Kidney (tissue), 13 donors: ENCODE measurements at regions not wholly inside any gene's neighbourhood (a gene's known extent, or its start where the extent isn't known, plus 50 kb on each side); places are given as distances from the start of the nearest gene placed in this dataset.
"Not testable (repeated sequence)": the region's sequence is repeated elsewhere in the genome, so short reads cannot be mapped to it uniquely, and the experiment has no call there.

ENCODE experiments used
- DNase-seq, 5 donors: peaks; one replicate each; pipeline ENCODE4 v3.0.0-alpha.2; 2013 to 2020
- FAIRE-seq: peaks from 2 replicates; lab custom pipeline; 2012; peaks lifted over from hg19 to GRCh38; lab: Jason Lieb, UNC
- H3K27ac ChIP-seq, 2 donors: one replicate each; pipeline ENCODE4 v1.7.0; 2013; ENCODE audit warnings: low read depth in 2 of 2, low read length in 2 of 2, inconsistent platforms in 1 of 2
- H3K27me3 ChIP-seq: one replicate; pipeline ENCODE4 v1.7.1; 2013; ENCODE audit warnings: low read length, inconsistent platforms; ENCODE audit not compliant: control insufficient read depth, insufficient read depth
- H3K36me3 ChIP-seq, 3 donors: one replicate each; pipeline versions ENCODE4 v1.7.0 to v1.7.1; 2013; ENCODE audit warnings: low read length in 3 of 3, control low read depth in 1 of 3, inconsistent platforms in 1 of 3; ENCODE audit not compliant: insufficient read depth in 3 of 3, control insufficient read depth in 2 of 3
- H3K4me1 ChIP-seq, 3 donors: one replicate each; pipeline versions ENCODE4 v1.7.0 to v1.7.1; 2013; ENCODE audit warnings: low read length in 3 of 3, inconsistent platforms in 1 of 3, low read depth in 1 of 3; ENCODE audit not compliant: control insufficient read depth in 2 of 3, insufficient read depth in 2 of 3
- H3K4me3 ChIP-seq, 3 donors: one replicate each; pipeline versions ENCODE4 v1.7.0 to v1.8.1; 2013; ENCODE audit warnings: low read length in 3 of 3, control low read depth in 1 of 3, inconsistent platforms in 1 of 3
- H3K9ac ChIP-seq, 3 donors: one replicate each; pipeline versions ENCODE4 v1.7.0 to v1.7.1; 2013; ENCODE audit warnings: low read length in 3 of 3, control low read depth in 1 of 3, inconsistent platforms in 1 of 3
- H3K9me3 ChIP-seq, 3 donors: one replicate each; pipeline versions ENCODE4 v1.7.0 to v1.7.1; 2013; ENCODE audit warnings: low read length in 3 of 3, control low read depth in 1 of 3, inconsistent platforms in 1 of 3; ENCODE audit not compliant: control insufficient read depth in 2 of 3, insufficient read depth in 1 of 3
- intact Hi-C: fragments of 100-400 bp; cut with DNase I; formaldehyde crosslinking; loops from one replicate; pipeline ENCODE4 v1.11.1; 2022
- TF ChIP-seq, protein P1 (sequence below): IDR thresholded peaks from 3 replicates; pipeline ENCODE4 v1.5.1; 2012; ENCODE audit warnings: mild to moderate bottlenecking, moderate library complexity, borderline replicate concordance; ENCODE audit not compliant: insufficient read depth; ENCODE audit errors: extremely low read depth
- donor health status: control.
- donor health status: control.
- donor health status: control.
- donor health status: control.
- donor health status: control.
- donor health status: DM: yes; HTN: yes; CAD: no.
- donor health status: Normal renal cell carcinoma (clear cell type).

DNA sequence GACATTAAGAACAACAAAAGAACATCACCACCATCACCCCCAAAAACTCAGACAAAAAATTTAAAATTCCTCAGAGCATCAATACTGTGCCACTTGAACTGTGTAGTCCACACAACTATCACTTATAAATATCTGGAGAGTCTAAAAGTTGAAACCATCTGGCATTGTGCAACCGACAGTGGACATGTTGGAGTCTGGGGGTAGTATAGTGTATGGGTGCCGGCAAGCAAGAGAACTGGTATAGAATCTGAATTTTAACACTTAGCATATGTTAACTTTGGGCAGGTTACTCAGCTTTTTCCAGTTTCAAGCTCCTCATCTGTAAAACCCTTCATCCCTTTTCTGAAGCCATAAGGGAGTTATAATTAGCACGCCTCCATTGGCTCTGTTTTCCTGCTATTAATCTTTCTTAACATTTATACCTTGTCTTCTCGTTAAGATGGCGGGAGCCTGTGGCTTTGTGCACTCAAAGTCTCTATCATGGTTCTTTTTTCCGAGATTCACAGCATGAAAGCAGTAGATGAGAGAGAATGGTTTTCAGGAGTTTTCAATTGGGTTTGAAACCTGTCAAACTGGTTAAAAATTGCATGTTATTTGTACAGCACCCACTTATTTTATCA is 255.7 kb upstream of the TBL1XR1 start:
- no peak overlapping the region for H3K9ac ChIP-seq
- no peaks in the 10 kb centered on the region for H3K36me3 ChIP-seq
- H3K27ac ChIP-seq: no peak overlapping the region
- no peaks in the 10 kb centered on the region for H3K27me3 ChIP-seq
- no peak for FAIRE-seq
- H3K4me1 ChIP-seq: peaks cover 0 to 5% (median 4%) of the 10 kb centered on the region in 3 donors
- intact Hi-C loops: no loop called here
- H3K9me3 ChIP-seq: no peaks in the 10 kb centered on the region
- no peak overlapping the region for H3K4me3 ChIP-seq
- DNase-seq: no peak
- TF ChIP-seq, protein P1, sequence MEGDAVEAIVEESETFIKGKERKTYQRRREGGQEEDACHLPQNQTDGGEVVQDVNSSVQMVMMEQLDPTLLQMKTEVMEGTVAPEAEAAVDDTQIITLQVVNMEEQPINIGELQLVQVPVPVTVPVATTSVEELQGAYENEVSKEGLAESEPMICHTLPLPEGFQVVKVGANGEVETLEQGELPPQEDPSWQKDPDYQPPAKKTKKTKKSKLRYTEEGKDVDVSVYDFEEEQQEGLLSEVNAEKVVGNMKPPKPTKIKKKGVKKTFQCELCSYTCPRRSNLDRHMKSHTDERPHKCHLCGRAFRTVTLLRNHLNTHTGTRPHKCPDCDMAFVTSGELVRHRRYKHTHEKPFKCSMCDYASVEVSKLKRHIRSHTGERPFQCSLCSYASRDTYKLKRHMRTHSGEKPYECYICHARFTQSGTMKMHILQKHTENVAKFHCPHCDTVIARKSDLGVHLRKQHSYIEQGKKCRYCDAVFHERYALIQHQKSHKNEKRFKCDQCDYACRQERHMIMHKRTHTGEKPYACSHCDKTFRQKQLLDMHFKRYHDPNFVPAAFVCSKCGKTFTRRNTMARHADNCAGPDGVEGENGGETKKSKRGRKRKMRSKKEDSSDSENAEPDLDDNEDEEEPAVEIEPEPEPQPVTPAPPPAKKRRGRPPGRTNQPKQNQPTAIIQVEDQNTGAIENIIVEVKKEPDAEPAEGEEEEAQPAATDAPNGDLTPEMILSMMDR: no peak

DNA sequence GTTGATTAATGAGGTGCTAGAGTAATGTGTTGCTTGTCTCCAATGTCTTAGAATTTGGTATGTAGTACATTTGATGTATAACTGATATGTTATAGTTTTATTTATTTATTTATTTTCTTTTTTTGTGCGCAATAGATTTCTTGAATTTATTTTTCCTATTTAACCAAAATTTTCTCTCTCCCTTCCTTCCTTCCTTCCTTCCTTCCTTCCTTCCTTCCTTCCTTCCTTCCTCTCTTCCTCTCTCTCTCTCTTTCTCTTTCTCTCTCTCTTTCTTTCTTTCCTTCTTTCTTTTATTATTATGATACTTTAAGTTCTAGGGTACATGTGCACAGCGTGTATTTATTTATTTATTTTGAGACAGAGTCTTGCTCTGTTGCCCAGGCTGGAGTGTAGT is 256.2 kb upstream of the TBL1XR1 start:
- no peak for DNase-seq

DNA sequence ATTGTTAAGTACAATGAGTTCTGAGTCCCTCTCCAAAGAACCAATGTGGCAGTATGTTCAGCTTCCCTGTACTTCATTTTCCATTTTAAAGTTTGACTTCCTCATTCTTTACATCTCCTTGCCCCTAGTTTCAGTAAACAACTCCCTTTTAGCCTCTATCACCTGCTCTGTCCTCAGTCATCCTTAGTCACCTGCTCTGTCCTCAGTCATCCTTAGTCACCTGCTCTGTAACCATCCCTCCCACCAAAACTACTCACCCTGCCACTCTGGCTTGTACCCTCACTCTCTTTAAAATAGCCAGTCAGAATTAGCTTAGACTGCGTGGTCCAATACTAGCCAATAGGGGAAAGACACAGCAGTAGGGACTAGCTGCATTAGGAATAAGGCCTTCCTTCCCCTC is 259.9 kb upstream of the TBL1XR1 start:
- H3K4me3 ChIP-seq, H3K27ac ChIP-seq, H3K4me1 ChIP-seq, DNase-seq, intact Hi-C loops, H3K36me3 ChIP-seq, H3K9me3 ChIP-seq, FAIRE-seq, H3K9ac ChIP-seq, H3K27me3 ChIP-seq: not testable (repeated sequence)

More for the DNA sequence above, 256.2 kb upstream of the TBL1XR1 start:
- no peaks in the 10 kb centered on the region for H3K36me3 ChIP-seq
- TF ChIP-seq, protein P1: no peak
- no peaks in the 10 kb centered on the region for H3K9me3 ChIP-seq
- no peaks in the 10 kb centered on the region for H3K27me3 ChIP-seq
- no peak overlapping the region for H3K9ac ChIP-seq
- intact Hi-C loops: no loop called here
- no peak overlapping the region for H3K27ac ChIP-seq
- H3K4me1 ChIP-seq: peaks cover 0 to 5% (median 4%) of the 10 kb centered on the region in 3 donors
- no peak for FAIRE-seq
- no peak overlapping the region for H3K4me3 ChIP-seq

DNA sequence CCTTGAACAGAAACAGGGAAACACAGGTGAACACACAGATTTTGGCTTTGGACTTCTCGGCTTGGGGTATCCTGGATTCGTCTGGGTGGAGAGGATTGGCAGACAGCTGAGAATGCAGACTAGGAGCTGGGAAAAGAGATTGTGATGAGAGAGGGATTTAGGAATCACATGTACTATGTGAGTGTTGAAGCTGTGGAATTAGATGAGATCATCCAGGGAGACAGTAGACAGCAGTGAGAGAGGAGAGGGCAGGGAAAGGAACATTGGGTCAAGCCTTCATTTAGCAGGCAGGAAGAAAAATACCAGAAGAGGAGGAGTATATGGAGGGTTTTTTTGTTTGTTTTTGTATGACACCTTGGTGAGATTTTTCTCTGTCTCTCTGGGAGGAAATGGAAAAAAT is 262.1 kb upstream of the TBL1XR1 start:
- H3K4me3 ChIP-seq: no peak overlapping the region
- intact Hi-C loops: no loop called here
- TF ChIP-seq, protein P1: no peak

More for the DNA sequence above, 262.1 kb upstream of the TBL1XR1 start:
- FAIRE-seq (no peak), DNase-seq (no peak)
- Histone ChIP-seq H3K27ac (no peak overlapping the region), H3K9me3 (no peaks in the 10 kb centered on the region), H3K27me3 (no peaks in the 10 kb centered on the region), H3K9ac (no peak overlapping the region), H3K36me3 (no peaks in the 10 kb centered on the region), H3K4me1 (no peaks in the 10 kb centered on the region)
